HG02852 (cell line): ENCODE measurements at regions not wholly inside any gene's neighbourhood (a gene's known extent, or its start where the extent isn't known, plus 50 kb on each side); places are given as distances from the start of the nearest gene placed in this dataset.
"Not testable (repeated sequence)": the region's sequence is repeated elsewhere in the genome, so short reads cannot be mapped to it uniquely, and the experiment has no call there.

Experiments
- ATAC-seq: cut with Tn5 transposase; IDR thresholded peaks from one replicate; pipeline ENCODE4 v1.9.1; 2021; ENCODE audit warnings: mild to moderate bottlenecking, moderate library complexity; ENCODE audit not compliant: unreplicated experiment

GRCh38 chr6:165849534-165850430, 186.7 kb upstream of the PDE10A start:
- no peak for ATAC-seq

DNA sequence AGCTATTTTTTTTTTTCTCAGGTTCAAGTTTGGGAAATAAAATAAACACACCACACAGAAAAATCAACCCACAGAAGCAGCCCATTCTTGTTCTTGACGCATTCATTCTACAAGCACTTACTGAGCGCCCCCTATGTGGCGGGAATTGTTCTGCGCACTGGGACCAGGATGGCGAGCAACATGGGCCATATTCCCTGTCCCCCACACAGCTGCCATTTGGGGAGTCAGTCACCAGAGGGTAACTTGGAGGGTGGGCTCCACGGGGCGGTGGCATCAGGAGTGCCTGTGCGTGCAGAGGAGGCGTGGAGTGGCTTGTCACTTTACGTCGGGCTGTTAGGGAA, 185.0 kb upstream of the PDE10A start:
- ATAC-seq, result no peak

GRCh38 chr6:165847407-165848085, 184.5 kb upstream of the PDE10A start:
- ATAC-seq, result no peak

DNA sequence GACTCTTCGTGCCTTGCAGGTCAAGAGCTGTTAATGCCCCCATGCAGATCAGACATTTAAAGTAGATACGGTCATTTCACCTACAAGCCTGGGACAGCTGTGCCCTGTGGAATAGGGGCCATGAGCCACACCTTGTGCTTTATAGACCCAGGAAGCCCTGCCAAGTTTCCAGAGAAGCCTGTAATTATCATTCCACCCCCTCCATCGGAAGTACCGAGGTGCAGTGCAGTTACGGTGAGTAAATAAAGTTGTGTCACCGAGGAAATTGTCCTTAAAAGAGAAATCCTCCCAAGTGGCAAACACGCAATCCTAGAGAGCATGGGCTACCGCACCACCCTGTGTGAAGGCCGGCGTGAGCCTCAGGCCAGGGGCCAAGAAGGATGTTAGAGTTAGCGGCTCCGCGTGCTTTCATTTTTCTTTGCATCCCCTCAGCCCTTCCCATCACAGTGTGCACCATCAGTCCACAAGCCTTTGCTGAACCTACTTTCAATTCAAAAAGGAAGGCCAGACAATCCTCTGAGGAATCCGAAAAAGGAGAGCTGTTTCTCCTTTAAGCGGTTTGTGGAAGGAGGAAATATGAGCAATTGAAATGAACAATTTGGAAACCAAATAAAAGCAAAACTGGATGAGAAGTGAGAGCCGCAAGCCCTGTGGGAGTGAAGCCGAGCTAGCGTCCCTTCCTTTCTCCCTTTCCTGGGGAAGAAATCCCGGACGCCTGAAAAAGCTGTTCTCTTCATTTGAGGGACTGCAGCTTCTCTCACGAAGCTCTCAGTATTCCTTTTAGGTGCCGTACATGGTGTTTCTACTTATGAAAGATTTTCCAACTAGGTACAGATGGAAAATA, 183.3 kb upstream of the PDE10A start:
- no peak for ATAC-seq

- ATAC-seq, result no peak
These were observed 182.5 kb upstream of the PDE10A start for GRCh38 chr6:165845493-165845892.

DNA sequence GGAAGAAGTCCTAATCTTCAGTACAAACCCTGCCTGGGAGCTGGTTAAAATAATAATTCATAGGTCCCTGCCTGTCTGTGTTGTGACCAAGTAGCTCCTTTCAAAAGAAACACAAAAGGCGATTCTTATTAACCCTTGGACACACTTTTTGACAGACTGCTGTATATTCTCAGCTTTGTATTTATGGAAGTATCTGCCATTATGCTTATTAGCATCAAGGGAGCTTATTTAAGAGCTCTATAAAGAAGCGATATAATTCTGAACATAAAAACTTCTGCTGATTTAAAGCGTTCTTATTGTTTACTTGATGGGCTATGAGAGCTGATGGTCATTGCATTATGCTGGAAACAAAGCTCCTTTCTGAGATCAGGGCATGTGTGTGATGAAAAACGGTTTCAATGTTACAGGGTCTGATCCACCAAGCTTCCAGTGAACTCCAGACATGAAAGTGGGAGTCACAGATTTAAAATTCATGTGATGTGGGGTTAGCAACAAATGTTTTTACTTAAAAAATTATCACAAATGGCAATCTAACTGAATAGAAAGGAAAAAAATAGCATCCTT, 181.8 kb upstream of the PDE10A start:
- ATAC-seq, result no peak

GRCh38 chr6:165844232-165844631, 181.2 kb upstream of the PDE10A start:
- ATAC-seq, result no peak

GRCh38 chr6:165843568-165844113, 180.6 kb upstream of the PDE10A start:
- ATAC-seq, result no peak

DNA sequence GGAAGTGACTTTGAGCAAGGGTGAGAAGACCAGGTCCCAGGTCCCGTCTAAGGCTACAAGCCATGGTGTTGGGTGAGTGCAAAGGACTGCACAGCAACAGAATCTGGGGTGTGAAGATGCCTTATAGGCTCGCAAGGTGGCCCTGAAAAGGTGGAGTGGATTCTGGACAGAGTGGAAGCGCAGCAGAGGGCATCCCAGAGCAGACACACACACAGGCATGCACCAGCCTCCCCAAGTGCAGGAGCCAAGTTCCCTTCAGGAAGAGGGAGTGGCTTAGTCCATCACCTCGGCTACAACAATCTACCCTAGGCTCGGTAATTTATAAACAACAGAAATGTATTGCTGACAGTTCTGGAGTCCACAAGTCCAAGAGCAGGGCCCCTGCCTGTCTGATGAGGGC, 180.1 kb upstream of the PDE10A start:
- ATAC-seq, result no peak

GRCh38 chr6:165842281-165842936, 179.4 kb upstream of the PDE10A start:
- ATAC-seq, result no peak

DNA sequence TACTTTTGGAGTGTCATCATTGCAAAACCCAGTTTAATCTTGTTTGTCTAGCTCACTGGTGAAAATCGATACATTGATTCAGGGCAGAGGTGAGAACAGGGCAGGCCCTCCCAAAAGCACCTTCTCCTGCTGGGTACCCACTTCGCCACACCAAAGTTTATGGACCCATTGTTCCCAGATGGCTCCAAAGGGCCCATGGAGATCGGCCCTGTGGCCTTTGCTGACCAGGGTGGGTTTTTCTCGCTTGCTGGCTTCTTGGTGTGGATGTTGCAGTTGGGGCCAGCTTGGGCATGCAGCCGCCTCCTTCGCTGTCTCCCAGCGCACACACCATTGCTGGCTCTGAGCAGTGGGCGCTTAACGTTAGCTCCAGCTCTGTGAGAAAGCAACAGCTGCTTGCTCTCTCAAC, 178.1 kb upstream of the PDE10A start:
- no peak for ATAC-seq

DNA sequence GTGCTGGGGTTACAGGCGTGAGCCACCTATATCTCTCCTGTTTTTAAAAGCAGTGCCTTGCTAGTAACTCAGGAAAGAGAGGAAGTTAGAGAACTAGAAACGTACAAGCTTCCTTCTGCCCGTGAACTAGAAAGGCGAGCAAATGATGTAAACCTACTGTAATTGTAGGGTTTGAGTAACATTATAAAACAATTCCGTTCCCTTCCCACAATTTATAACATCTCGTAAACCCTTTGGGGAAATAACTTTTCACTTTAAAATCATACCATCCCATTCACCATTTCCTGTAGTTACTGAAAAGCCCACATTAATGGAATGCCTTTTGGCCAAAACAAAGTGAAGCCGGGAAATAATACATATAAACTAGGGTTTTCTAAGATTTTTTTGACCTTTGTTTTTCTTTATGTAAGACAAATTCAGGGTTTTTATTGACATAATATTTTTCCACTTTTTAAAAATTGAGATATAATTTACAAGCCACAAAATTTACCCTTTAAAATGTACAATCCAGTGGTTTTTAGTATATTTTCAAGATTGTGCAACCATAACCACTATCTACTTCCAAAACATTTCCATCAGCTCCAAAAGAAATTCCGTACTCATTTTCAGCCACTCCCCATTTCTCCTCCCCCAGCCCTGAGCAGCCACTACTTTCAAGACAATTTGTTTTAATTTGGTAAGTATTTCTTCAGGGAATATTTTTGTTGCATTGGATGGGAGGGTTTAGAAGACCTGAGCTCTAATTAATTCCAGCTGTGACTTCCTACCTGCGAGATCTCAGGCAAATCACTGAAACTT, 175.1 kb upstream of the PDE10A start:
- no peak for ATAC-seq

- not testable (repeated sequence) for ATAC-seq
These were observed 173.6 kb upstream of the PDE10A start for GRCh38 chr6:165836648-165837047.

- ATAC-seq, result no peak
These were observed 172.4 kb upstream of the PDE10A start for GRCh38 chr6:165835410-165835851.

GRCh38 chr6:165834613-165835259, 171.7 kb upstream of the PDE10A start:
- no peak for ATAC-seq

- ATAC-seq, result no peak
These were observed 170.3 kb upstream of the PDE10A start for GRCh38 chr6:165833355-165833754.

DNA sequence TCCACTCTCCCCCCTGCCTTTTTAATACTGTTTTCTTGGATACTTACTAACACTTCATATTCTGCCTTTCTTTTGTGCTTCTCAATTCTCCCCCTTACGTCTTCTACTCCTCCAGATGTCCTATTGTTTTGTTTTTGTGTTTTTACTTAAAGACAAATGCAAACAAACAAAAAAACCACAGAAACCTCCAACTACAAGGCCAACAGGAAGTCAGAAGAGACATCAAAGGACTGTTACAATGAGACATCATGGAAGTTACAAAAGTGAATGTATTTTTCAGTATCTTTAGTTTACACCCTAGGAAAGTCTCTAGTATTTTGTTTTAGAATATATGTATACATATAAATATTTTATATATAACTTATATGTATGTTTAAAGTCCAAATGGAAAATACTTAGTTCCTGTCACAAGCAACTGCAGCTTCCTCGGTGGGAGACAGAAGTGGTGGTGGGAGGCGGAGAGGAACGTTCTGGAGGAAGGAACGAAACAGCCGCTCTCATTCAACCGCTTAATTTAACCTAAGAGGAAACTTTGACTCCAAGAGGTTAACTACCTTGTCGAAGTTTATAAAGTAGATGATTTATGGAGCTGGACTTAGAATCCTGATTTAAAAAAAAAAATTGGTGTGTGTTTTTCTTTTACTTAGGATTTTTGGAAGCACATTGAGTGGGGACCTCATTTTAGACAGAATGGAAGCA, 168.9 kb upstream of the PDE10A start:
- no peak for ATAC-seq

DNA sequence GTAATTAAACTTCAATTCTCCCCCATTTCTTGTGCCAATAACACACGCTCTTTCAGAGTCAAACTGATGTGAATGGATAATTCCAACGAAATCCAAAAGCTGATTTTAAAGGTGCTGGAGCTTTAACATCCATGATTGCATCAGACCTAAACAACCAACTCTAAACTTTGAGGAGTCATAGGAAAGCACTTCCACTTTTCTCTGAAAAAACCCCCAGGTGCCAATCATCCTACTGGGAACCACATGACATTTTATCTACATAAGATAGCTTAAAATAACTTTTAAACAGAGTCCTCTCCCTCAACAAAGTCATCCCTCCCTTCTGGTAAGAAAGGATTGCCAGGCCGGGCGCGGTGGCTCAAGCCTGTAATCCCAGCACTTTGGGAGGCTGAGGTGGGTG, 167.7 kb upstream of the PDE10A start:
- ATAC-seq, result no peak
